ENCODE measurements at regions not wholly inside any gene's neighbourhood (a gene's known extent, or its start where the extent isn't known, plus 50 kb on each side); places are given as distances from the start of the nearest gene placed in this dataset.

DNA sequence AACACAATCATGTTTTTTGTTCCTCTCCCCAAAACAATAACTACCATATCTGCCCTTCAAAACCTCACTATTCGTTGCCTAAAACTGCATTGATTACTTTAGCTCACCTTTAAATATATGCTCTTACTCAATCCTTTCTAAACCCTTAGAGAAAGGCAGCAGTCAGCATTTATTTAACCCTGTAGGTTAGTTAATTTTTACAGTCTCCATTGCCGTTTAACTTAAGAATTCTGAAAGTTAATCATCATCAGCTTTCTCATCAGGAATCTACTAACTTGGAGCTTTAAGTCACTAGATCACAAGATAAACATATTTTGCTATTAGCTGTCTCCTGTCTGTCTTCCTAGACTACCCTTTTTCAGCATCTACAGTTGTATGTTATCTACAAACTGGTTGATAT, 991.9 kb downstream of the EPHA7 start:
- no peak for TF ChIP-seq EZH2phosphoT487 (IDR thresholded peaks at IDR 0.05; ENCODE audit: low read length)
- TF ChIP-seq, protein P1, sequence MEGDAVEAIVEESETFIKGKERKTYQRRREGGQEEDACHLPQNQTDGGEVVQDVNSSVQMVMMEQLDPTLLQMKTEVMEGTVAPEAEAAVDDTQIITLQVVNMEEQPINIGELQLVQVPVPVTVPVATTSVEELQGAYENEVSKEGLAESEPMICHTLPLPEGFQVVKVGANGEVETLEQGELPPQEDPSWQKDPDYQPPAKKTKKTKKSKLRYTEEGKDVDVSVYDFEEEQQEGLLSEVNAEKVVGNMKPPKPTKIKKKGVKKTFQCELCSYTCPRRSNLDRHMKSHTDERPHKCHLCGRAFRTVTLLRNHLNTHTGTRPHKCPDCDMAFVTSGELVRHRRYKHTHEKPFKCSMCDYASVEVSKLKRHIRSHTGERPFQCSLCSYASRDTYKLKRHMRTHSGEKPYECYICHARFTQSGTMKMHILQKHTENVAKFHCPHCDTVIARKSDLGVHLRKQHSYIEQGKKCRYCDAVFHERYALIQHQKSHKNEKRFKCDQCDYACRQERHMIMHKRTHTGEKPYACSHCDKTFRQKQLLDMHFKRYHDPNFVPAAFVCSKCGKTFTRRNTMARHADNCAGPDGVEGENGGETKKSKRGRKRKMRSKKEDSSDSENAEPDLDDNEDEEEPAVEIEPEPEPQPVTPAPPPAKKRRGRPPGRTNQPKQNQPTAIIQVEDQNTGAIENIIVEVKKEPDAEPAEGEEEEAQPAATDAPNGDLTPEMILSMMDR (IDR thresholded peaks at IDR 0.05; ENCODE audit: low read length) = no peak
- no peak for TF ChIP-seq EZH2 (optimal IDR thresholded peaks at IDR 0.05; ENCODE audit: low read depth, low read length)

Data from MM.1S (cell line).